ENCODE measurements at regions not wholly inside any gene's neighbourhood (a gene's known extent, or its start where the extent isn't known, plus 50 kb on each side); places are given as distances from the start of the nearest gene placed in this dataset. TPM values are rescaled to one million over a fixed set of nuclear protein-coding genes. Genes with fewer than 3 reads are reported as not detected.

Small RNAs in the stretch of these regions (small RNA-seq; reads per million reads assigned to genes)
- gene RN7SL462P: not detected
